Occipital lobe (tissue), 1 donor: ENCODE measurements at regions not wholly inside any gene's neighbourhood (a gene's known extent, or its start where the extent isn't known, plus 50 kb on each side); places are given as distances from the start of the nearest gene placed in this dataset.

Experiments
- DNase-seq: peaks from one replicate; lab custom pipeline; 2025; lab: John Stamatoyannopoulos, UW

- no peak for DNase-seq
These were observed 222.5 kb downstream of the FOXL1 start for GRCh38 chr16:86800894-86801293.

DNA sequence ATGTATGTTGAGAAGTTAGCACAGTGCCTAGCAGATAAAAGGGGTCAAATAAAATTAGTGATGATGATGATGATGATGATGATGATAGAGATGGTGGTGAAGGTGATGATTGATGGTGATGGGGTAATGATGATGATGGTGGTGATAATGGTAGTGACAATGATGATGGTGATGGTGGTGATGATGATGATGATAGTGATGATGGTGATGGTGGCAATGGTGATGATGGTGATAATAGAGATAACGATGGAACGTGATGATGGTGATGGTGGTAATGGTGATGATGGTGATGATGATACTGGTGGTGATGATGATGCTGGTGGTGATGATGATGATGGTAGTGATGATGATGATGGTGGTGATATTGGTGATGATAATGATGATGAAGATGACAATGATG lies 223.7 kb downstream of the FOXL1 start:
- no peak for DNase-seq

DNA sequence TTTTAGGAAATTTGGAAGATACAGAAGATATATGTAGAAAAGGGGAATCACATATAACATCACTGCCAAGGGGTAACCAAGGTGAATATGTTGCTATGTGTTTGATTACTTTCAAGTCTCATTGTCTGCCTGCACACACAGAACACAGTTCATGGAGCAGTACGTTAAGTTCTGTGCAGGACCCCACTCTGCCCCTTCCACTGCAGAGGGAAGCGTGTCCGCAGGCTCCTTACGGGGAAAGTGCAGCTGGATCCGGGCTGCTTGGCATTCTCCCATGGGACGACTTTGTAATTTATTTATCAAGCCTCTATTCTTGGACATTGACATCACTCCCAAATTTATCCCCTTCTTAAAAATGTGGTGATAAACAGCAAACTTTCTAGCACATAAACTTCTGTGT lies 226.8 kb downstream of the FOXL1 start:
- no peak for DNase-seq

- DNase-seq = no peak
These were observed 228.0 kb downstream of the FOXL1 start for GRCh38 chr16:86806181-86806837.

DNA sequence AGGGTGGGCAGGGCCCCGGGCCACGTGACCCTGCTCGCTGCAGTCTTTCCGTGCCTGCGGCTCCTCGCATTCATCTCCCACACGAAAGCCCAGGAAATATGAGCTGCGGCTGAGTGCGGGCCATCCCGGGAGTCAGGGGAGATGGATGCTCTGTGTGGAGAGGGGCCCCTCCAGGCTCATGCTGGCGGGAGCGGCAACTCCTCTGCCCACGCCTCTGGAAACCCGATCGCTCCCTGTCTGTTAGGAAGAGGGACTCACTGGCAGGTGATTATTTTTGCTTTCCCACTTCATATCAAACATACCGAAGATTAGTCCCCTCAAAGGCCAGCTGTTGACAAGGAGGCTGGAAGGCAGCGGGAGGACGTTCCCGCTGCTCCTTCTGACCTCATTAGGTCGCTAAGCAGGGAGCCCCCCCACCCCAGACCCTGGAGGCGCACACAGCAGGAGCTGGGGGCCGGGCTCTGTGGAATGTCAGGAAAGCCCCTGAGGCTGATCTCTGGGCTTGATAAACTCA lies 228.5 kb downstream of the FOXL1 start:
- DNase-seq = no peak

GRCh38 chr16:86808863-86809444 lies 230.6 kb downstream of the FOXL1 start:
- no peak for DNase-seq

- no peak for DNase-seq
These were observed 231.2 kb downstream of the FOXL1 start for GRCh38 chr16:86809458-86809955.

- DNase-seq = no peak
These were observed 231.7 kb downstream of the FOXL1 start for GRCh38 chr16:86810062-86810461.

DNA sequence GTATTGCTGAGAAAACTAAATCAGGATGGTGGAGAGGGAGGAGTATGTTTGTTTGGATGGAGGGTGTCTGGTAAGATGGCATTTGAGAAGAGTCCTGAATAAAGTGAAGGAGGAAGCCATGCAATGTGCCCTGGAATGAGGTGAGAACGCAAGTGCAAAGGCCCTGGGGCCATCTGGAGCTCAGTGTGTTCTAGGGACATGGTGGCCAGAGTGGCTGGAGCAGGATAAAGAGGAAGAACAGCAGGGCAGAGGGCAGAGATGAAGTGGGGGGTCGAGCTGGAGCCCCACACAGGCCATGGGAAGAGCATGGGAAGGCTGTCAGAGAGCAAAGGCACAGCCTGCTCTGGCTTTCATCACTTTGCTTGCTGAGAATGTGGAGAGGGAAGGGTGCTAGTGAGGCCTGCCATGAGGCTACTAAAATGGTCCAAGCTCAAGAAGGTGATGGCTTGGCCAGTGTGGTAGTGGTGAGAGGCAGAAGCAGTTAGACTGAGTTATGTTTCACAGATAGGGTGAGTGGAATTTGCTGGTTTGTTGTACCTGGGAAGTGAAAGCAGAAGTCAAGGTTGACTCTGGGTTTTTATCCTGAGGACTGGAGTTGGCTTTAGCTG lies 234.1 kb downstream of the FOXL1 start:
- DNase-seq = no peak

DNA sequence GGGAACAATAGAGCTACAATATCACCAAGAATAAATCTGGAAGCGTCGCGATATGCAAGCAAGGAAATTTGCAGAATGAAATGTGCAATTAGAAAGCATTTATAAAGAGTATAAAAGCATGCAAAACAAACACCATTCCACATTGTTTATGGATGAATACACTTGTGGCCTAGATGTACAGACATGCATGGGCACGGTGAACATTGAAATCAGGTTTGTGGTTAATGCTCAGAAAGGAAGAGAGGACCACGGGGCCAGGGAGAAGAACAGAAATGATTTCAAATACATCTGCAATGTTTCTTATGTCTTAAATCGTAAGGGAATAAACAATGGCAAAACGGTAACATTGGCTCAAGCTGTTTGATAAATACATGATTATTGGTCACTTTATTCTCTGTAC lies 235.9 kb downstream of the FOXL1 start:
- DNase-seq = no peak

DNA sequence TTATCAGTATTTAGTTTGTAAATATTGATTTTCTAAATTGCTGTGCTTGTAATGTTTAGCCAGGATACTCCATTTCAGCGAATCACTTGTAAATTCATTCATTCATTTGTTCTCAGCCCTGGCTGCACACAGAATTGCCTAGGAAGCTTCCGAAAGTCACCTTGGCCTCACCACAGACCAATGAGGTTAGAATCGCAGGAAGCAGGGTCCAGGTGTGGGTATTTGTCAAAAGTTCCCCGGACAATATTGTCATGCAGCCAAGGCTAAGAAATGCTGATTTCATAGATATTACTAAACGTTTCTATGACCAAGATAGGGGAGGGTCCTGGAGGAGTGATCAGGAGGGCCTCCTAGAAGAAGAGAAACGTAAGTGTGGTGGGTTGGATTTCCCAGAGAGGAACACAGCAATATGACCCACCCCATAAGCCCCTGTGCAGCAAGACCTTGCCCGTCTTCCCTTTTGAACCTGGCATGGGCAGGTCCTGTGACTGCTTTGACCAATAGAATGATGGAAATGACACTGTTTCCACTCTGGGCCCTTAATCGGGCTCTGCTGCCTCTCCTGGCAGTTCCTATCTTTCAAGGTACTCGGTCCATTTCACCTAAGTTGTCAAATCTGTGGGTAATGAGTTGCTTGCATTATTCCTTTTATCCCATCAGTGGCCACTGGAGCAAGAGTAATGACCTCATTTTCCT lies 238.7 kb downstream of the FOXL1 start:
- no peak for DNase-seq

DNA sequence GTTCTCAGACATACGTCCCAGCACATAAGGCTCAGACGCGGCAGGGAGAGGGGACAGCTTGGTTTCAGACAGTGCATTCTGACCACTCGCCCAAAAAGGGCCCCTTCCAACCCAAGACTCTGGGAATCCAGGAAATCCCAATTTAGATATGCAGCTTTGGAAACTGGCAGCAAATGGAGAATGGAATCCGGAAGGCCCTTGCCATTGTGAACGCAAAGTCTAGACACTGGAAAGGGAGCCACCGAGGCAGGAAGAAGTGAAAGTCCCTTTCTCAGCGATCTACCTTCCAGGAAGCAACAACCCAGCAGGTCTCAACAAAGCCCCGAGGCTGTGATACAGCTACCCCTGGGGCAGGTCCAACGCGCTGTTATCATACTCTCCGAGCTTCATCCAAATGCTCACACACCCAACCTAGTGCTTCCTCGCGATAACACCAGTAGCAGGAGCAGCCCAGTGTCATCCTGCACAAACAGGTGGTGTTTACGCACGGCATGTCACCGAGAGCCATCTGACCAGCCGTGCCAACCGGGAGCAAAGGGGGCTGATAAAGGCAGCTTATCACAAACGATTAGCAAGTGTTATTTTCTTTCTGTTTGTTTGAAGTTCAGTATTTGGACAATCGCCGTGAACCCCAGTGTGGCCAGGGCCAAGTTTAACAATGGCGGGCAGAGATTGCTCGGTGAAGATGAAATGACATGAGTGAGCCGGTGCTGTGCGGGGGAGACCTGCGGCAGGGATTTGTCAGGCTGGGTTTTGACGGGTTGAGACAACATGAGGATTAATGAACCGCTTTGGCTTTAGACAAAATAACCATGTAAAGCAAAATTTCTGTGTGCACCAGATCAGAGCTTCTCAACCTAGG lies 240.6 kb downstream of the FOXL1 start:
- no peak for DNase-seq

GRCh38 chr16:86819533-86819892 lies 241.2 kb downstream of the FOXL1 start:
- DNase-seq = no peak

GRCh38 chr16:86821895-86822294 lies 243.5 kb downstream of the FOXL1 start:
- DNase-seq = no peak

DNA sequence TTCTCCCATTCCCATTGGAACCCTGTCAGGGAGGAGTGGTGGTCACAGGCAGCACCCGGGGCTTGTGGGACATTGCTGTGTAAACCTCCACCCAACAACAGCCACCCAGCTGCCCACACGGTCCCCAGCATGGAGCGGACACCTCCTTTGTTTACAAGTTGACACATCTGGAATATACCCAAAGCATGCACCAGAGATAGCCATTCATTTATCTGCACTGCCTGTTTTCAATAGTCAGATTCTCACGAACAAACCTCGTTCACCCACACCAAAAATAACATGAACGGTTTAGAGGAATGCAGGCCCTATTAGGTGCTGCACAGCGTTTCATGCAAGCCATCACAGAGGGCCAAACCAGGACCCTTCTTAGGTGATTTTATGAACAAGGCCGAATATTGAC lies 244.8 kb downstream of the FOXL1 start:
- no peak for DNase-seq

- no peak for DNase-seq
These were observed 245.7 kb downstream of the FOXL1 start for GRCh38 chr16:86823888-86824671.

- no peak for DNase-seq
These were observed 246.5 kb downstream of the FOXL1 start for GRCh38 chr16:86824751-86825296.

GRCh38 chr16:86825631-86826030 lies 247.3 kb downstream of the FOXL1 start:
- no peak for DNase-seq

GRCh38 chr16:86826941-86827340 lies 248.6 kb downstream of the FOXL1 start:
- no peak for DNase-seq

DNA sequence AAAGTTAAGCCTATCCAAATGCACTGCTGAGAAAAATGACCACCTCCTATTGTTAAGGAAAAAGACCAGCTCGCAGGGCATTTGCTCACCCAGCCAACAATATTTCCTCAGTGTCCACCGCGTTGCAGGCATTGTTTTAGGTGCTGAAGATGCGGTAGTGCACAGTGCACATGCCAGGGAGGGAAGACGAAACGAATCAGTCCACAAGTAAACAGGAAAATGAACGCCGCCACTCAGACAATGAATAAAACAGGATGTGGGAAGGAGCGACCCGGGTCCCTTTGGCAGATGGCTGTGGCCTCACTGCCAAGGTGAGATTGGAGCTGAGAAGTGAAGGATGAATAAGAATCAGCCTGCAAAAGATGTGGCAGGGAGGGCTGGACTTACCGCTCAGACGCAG lies 249.2 kb downstream of the FOXL1 start:
- no peak for DNase-seq
